NCI-H2107 (cell line): ENCODE measurements at regions not wholly inside any gene's neighbourhood (a gene's known extent, or its start where the extent isn't known, plus 50 kb on each side); places are given as distances from the start of the nearest gene placed in this dataset.
"Not testable (repeated sequence)": the region's sequence is repeated elsewhere in the genome, so short reads cannot be mapped to it uniquely, and the experiment has no call there.

Source experiments
- DNase-seq: peaks from one replicate; lab custom pipeline; 2025; lab: John Stamatoyannopoulos, UW

GRCh38 chrX:94341730-94342129 is 667.7 kb downstream of the FAM133A start:
- not testable (repeated sequence) for DNase-seq

GRCh38 chrX:94361241-94361640 is 687.2 kb downstream of the FAM133A start:
- no peak for DNase-seq

- DNase-seq = no peak
Measured at GRCh38 chrX:94365736-94366135, 691.7 kb downstream of the FAM133A start.

DNA sequence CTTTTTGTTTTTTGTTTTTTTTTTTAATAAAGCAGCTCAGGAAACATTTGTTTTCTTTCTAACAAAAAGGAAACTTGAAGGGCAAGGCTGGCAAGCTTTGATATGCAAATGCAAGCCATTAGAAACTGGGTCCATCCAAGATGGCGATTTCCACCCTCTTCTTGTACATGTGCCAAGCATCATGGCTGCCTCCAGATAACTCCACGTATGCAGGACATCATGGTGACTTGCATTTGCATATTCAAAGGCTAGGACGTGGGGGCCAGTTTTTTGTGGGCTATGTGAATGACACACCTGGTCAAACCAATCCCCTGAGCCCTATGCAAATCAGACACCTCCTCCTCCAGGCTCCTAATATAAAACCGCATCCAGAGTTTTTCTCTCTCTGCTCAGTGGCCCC is 692.6 kb downstream of the FAM133A start:
- DNase-seq = no peak

- DNase-seq = no peak
Measured at GRCh38 chrX:94389044-94389443, 715.0 kb downstream of the FAM133A start.

DNA sequence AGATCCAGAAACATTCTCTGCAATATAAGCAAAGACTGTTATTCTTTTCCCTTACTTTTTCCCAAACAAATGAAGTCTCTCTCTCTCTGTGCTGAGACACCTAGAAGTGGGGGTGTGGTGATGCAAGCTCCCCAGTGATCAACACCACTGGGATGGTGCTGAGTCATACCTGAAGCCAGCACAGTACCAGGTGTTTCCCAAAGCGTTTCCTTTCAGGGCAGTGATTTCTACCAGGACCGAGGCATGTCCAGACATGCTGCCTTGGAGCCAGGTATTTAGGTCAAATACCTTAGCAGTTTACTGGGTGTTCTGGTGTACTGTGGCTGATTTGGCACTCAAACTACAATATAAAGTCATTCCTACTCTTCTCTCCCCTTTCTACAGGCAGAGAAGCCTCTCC is 726.5 kb downstream of the FAM133A start:
- no peak for DNase-seq

DNA sequence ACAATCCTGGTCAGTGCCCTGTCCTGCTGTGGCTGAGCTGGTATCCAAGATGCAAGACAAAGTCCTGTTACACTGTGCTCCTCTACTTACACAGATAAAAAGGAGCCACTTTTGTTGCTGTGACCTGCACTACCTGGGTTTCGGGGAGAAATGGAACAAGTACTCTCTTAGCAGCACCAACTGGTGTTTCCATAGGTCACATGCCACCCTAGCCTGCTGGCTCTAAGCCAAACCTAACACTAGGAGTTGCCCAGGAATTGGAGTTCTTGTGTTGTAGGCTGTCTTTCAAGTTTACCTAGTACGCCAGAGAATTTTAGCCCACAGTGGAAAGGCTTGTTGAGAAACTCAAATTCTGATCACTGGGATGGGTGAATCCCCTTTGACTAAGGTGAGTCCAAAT is 727.4 kb downstream of the FAM133A start:
- no peak for DNase-seq

- DNase-seq = no peak
Measured at GRCh38 chrX:94414746-94415145, 740.7 kb downstream of the FAM133A start.

DNA sequence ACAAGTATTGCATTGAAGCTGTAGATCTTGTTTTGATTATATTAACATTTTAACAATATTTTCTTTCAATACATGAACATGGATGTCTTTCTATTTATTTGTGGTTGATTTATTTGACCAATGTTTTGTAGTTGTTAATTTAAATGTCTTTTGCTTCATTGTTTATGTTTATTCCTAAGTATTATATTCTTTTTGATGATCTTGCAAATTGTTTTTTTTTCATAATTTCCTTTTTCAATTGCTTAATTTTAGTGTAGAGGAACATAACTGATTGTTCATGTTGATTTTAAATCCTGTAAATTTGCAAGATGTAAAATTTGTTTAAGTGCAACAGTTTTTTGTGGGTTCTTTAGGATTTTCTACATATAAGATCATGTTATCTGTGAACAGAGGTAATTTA is 744.1 kb downstream of the FAM133A start:
- DNase-seq = no peak

DNA sequence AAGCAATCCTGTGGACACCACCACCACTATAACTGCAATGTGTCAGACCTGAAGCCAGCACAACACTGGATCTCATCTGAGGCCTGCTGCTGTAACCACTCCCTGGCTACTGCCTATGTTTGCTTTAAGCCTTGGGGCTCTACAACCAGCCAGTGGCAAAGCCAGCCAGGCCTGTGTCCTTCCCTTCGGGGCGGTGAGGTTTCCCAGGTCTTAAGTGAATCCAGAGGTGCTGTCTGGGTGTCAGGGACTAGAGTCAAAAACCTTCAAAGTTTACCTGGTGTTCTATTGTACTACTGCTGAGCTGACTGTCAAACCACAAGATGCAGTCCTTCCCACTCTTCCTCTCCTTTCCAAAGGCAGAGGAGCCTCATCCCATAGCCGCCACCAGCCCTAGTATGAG is 750.5 kb downstream of the FAM133A start:
- no peak for DNase-seq

GRCh38 chrX:94430091-94430490 is 756.1 kb downstream of the FAM133A start:
- no peak for DNase-seq

GRCh38 chrX:94435799-94436198 is 761.8 kb downstream of the FAM133A start:
- no peak for DNase-seq

GRCh38 chrX:94454159-94454558 is 780.2 kb downstream of the FAM133A start:
- no peak for DNase-seq

- no peak for DNase-seq
Measured at GRCh38 chrX:94454606-94455005, 780.6 kb downstream of the FAM133A start.

- no peak for DNase-seq
Measured at GRCh38 chrX:94455782-94456181, 781.8 kb downstream of the FAM133A start.

GRCh38 chrX:94492541-94492940 is 818.5 kb downstream of the FAM133A start:
- no peak for DNase-seq

GRCh38 chrX:94493405-94493804 is 819.4 kb downstream of the FAM133A start:
- DNase-seq = no peak

DNA sequence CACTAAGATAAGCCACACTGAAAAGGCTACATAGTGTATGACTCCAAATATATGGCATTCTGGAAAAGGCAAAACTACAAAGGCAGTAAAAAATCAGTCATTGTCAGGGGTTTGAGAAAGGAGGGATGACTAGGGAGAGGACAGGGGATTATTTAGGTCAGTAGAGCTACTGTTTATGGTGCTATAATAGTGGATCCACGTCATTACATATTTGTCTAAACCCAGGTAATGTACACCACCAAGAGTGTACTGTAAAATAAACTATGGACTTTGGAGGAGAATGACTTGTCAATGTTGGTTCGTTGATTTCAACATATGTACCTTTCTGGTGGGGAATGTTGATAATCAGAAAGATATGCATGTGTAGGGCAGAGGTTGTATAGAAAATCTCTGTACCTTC is 837.6 kb downstream of the FAM133A start:
- DNase-seq = no peak

- DNase-seq = no peak
Measured at GRCh38 chrX:94515009-94515408, 841.0 kb downstream of the FAM133A start.

- no peak for DNase-seq
Measured at GRCh38 chrX:94524867-94525266, 850.9 kb downstream of the FAM133A start.

GRCh38 chrX:94545722-94546121 is 871.7 kb downstream of the FAM133A start:
- DNase-seq = no peak

- DNase-seq = no peak
Measured at GRCh38 chrX:94551831-94552230, 877.8 kb downstream of the FAM133A start.

GRCh38 chrX:94560930-94561329 is 886.9 kb downstream of the FAM133A start:
- DNase-seq = no peak

DNA sequence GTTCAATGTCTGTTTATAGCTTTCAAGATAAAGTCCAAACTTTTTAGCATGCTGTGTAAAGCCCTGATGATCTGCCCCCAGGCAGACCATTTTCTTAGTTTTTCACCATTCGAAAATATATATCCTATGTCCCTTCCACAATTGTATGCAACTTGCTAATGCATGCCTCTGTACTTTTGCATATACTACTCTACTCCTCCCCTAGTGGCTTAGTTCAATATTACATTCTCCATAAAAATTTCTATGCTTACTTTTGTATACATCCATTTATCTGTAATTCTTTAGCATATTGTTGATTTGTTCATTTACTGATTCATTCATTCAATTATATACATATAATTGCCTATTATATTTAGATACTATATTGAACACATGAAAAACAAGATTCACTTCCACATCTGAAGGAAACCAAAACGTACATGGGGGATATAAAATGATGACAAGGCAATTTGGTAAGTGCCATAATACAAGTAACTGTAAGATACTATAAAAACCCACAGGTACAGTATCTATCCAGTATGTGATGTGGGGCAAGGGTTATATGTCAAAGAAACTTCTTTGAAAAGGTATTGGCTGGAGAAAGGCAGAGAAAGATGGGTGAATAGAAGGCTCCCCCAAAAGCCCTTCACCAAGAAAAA is 902.5 kb downstream of the FAM133A start:
- DNase-seq = no peak

- DNase-seq = no peak
Measured at GRCh38 chrX:94600077-94600476, 926.1 kb downstream of the FAM133A start.
